Liver (tissue), 3 donors: ENCODE measurements at regions not wholly inside any gene's neighbourhood (a gene's known extent, or its start where the extent isn't known, plus 50 kb on each side); places are given as distances from the start of the nearest gene placed in this dataset.

Experiments used
- ATF3 ChIP-seq: IDR thresholded peaks from 2 replicates; pipeline ENCODE4 v1.6.1; 2016; ENCODE audit warnings: antibody characterized with exemption
- CTCF ChIP-seq: fragments of 150-350 bp; IDR thresholded peaks from 2 replicates; pipeline ENCODE4 v1.5.1; 2017; ENCODE audit warnings: improper control_type of control experiment, low read depth, low read length; ENCODE audit not compliant: missing input control
- FOXA1 ChIP-seq: IDR thresholded peaks from 2 replicates; pipeline ENCODE4 v1.6.1; 2016; ENCODE audit warnings: antibody characterized with exemption
- GABPA ChIP-seq, 2 donors: IDR thresholded peaks in 1 of 2; conservative IDR thresholded peaks in 1 of 2; 2 replicates each; pipeline ENCODE4 v1.6.1; 2016; ENCODE audit warnings: antibody characterized with exemption in 2 of 2, mild to moderate bottlenecking in 1 of 2, moderate library complexity in 1 of 2
- HNF4A ChIP-seq, 2 donors: conservative IDR thresholded peaks; 2 replicates each; pipeline ENCODE4 v1.6.1; 2016; ENCODE audit warnings: antibody characterized with exemption in 2 of 2, mild to moderate bottlenecking in 2 of 2
- JUND ChIP-seq, 2 donors: IDR thresholded peaks; 2 replicates each; pipeline ENCODE4 v1.6.1; 2016; ENCODE audit warnings: antibody characterized with exemption in 2 of 2
- MAX ChIP-seq: IDR thresholded peaks from 2 replicates; pipeline ENCODE4 v1.6.1; 2016; ENCODE audit warnings: antibody characterized with exemption
- REST ChIP-seq: IDR thresholded peaks from 2 replicates; pipeline ENCODE4 v1.6.1; 2016; ENCODE audit warnings: antibody characterized with exemption, mild to moderate bottlenecking
- SP1 ChIP-seq: IDR thresholded peaks from 2 replicates; pipeline ENCODE4 v1.6.1; 2018; ENCODE audit warnings: antibody characterized with exemption, mild to moderate bottlenecking
- TAF1 ChIP-seq: conservative IDR thresholded peaks from 2 replicates; pipeline ENCODE4 v1.6.1; 2016; ENCODE audit warnings: antibody characterized with exemption, mild to moderate bottlenecking
- YY1 ChIP-seq: IDR thresholded peaks from 2 replicates; pipeline ENCODE4 v1.6.1; 2016; ENCODE audit warnings: antibody characterized with exemption, mild to moderate bottlenecking
- ZBTB33 ChIP-seq: IDR thresholded peaks from 2 replicates; pipeline ENCODE4 v1.6.1; 2016; ENCODE audit warnings: antibody characterized with exemption
- donor health status: healthy.
- donor health status: healthy.

GRCh38 chr1:175866776-175867175 is 123.4 kb upstream of the TNR start:
- no peak for TF ChIP-seq TAF1
- no peak for TF ChIP-seq CTCF
- TF ChIP-seq SP1 = no peak
- no peak for TF ChIP-seq ZBTB33
- TF ChIP-seq HNF4A (conservative IDR thresholded peaks at IDR 0.05) = no peak
- TF ChIP-seq REST = no peak
- TF ChIP-seq ATF3 = no peak
- TF ChIP-seq FOXA1 = no peak
- TF ChIP-seq MAX = no peak
- no peak for TF ChIP-seq JUND (IDR thresholded peaks at IDR 0.05)
- TF ChIP-seq GABPA (IDR thresholded peaks at IDR 0.05 in 1 of 2, conservative IDR thresholded peaks at IDR 0.05 in 1 of 2) = no peak
- TF ChIP-seq YY1 = no peak
